ENCODE measurements at regions not wholly inside any gene's neighbourhood (a gene's known extent, or its start where the extent isn't known, plus 50 kb on each side); places are given as distances from the start of the nearest gene placed in this dataset.

DNA sequence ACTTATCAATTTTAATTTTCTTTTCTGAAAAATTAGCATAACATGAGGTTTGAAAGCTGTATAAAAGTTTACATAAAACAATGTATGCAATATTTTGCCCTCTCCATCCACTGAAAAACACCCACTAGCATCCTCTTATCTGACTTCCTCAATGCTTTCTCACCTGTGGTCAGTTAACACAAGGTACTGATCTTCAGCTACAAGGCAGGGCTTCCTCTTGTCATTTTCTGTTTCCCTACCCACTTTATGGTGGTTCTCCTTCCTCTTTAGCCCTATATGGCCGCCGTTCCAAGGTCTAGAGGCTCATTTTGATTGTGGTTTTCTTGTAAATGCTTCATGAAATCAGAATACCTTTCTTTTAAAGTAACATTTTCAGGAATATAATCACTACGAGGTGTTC lies 618.6 kb upstream of the CPEB2 start (continued):
- TF ChIP-seq CHD7 (IDR thresholded peaks at IDR 0.05; ENCODE audit: insufficient replicate concordance, low read length) (no peak), EGR1 (IDR thresholded peaks at IDR 0.05; ENCODE audit: borderline replicate concordance, low read depth, low read length) (no peak), GABPA (IDR thresholded peaks at IDR 0.05; ENCODE audit: borderline replicate concordance, insufficient read depth, low read length) (no peak), MAX (IDR thresholded peaks at IDR 0.05) (no peak), RNF2 (IDR thresholded peaks at IDR 0.05; ENCODE audit: borderline replicate concordance, low read depth, low read length, missing control alignments, poor library complexity, severe bottlenecking) (no peak), POU5F1 (IDR thresholded peaks at IDR 0.05; ENCODE audit: low read depth, low read length) (no peak), NRF1 (IDR thresholded peaks at IDR 0.05; ENCODE audit: low read depth, low read length) (no peak), KDM1A (IDR thresholded peaks at IDR 0.05; ENCODE audit: borderline replicate concordance, low read length) (no peak), CREB1 (IDR thresholded peaks at IDR 0.05) (no peak), MAFK (IDR thresholded peaks at IDR 0.05; ENCODE audit: low read depth, low read length) (no peak), CBX5 (IDR thresholded peaks at IDR 0.05; ENCODE audit: low read depth, low read length) (no peak), ATF3 (IDR thresholded peaks at IDR 0.05; ENCODE audit: insufficient read depth, low read depth, low read length) (no peak)

All from H1 (cell line).